ENCODE measurements at regions not wholly inside any gene's neighbourhood (a gene's known extent, or its start where the extent isn't known, plus 50 kb on each side); places are given as distances from the start of the nearest gene placed in this dataset.

DNA sequence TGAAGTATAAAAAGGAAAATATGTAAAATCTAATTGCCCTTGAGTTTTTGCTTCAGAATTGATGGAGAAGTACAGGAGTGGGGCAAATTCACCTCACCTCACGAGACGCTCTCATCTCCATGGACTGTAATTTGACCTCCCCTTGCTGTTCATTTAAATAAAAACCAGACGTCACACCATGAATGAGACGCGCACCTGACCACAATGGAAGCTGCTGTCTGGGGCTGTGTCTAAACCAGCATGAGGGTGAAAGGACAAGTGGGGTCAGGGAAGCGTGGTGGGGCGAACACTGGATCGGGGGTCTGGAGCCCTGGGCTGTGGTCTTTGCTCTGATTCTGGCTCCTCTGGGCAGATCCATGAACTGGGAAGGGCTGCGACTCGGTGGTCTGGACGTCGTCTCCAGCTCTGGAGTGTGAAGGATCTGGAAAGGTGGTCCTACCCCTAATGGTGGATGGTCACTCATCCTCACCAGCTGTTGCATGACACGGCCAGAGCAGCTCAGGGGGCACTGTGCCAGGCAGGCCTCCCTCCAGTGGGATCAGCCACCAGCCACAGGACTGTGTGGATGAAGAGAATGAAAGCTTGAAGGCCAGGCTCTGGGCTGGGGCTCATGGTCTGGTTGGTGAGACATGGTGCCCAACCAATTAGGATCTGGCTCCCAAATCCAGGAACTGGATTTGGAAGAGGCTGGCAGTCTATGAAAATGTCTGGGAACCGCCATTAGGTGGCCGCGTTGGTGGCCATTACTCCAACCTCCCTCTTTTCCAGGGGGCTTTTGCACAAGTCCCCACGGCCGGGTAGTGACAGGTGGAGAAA lies 728.6 kb downstream of the PTPRU start:
- no peak overlapping the region for H3K4me3 ChIP-seq
- no peaks in the 10 kb centered on the region for H3K9me3 ChIP-seq
- intact Hi-C loops (cut with DNase I), result no loop called here
- no peaks in the 10 kb centered on the region for H3K36me3 ChIP-seq
- no peak overlapping the region for H3K27ac ChIP-seq
- no peak for TF ChIP-seq POLR2A (IDR thresholded peaks at IDR 0.05)
- no peak for TF ChIP-seq EP300 (IDR thresholded peaks at IDR 0.05)
- TF ChIP-seq, protein P1, sequence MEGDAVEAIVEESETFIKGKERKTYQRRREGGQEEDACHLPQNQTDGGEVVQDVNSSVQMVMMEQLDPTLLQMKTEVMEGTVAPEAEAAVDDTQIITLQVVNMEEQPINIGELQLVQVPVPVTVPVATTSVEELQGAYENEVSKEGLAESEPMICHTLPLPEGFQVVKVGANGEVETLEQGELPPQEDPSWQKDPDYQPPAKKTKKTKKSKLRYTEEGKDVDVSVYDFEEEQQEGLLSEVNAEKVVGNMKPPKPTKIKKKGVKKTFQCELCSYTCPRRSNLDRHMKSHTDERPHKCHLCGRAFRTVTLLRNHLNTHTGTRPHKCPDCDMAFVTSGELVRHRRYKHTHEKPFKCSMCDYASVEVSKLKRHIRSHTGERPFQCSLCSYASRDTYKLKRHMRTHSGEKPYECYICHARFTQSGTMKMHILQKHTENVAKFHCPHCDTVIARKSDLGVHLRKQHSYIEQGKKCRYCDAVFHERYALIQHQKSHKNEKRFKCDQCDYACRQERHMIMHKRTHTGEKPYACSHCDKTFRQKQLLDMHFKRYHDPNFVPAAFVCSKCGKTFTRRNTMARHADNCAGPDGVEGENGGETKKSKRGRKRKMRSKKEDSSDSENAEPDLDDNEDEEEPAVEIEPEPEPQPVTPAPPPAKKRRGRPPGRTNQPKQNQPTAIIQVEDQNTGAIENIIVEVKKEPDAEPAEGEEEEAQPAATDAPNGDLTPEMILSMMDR (IDR thresholded peaks at IDR 0.05), result no peak
- no peaks in the 10 kb centered on the region for H3K27me3 ChIP-seq
- no peaks in the 10 kb centered on the region for H3K4me1 ChIP-seq (ENCODE audit: insufficient read depth)
- WGBS, 3 donors, result 69 to 79% (median 70%) methylated on average over 18 of the region's 18 CpGs
- DNase-seq, result no peak

DNA sequence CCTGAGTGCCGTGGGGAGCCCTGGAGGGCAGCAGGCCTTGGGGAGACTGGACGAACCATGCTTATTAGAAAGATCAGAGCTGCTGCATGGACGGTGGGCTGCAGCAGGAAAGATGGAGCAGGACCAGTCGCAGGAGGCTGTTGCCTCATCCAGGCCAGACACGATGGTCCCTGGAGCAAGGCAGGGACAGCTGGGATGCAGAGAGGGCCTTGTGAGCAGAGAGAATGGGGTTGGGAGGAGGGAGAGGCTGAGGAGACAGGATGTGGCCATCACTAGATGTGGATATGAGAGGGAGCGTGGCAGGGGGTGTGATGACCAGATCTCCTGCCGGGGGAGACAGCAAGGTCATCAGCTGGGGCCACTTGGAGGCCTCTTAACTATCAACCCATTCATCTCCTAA lies 727.6 kb downstream of the PTPRU start:
- no peak for TF ChIP-seq EP300 (IDR thresholded peaks at IDR 0.05)
- no peak for TF ChIP-seq POLR2A (IDR thresholded peaks at IDR 0.05)
- TF ChIP-seq, protein P1 (IDR thresholded peaks at IDR 0.05), result no peak
- H3K36me3 ChIP-seq, result no peaks in the 10 kb centered on the region
- no peak overlapping the region for H3K27ac ChIP-seq
- no peak for DNase-seq
- H3K4me3 ChIP-seq, result no peak overlapping the region
- H3K4me1 ChIP-seq (ENCODE audit: insufficient read depth), result no peaks in the 10 kb centered on the region
- 75 to 82% (median 79%) methylated on average over 7 of the region's 7 CpGs for WGBS, 3 donors
- intact Hi-C loops (cut with DNase I), result no loop called here
- H3K27me3 ChIP-seq, result no peaks in the 10 kb centered on the region
- H3K9me3 ChIP-seq, result no peaks in the 10 kb centered on the region

DNA sequence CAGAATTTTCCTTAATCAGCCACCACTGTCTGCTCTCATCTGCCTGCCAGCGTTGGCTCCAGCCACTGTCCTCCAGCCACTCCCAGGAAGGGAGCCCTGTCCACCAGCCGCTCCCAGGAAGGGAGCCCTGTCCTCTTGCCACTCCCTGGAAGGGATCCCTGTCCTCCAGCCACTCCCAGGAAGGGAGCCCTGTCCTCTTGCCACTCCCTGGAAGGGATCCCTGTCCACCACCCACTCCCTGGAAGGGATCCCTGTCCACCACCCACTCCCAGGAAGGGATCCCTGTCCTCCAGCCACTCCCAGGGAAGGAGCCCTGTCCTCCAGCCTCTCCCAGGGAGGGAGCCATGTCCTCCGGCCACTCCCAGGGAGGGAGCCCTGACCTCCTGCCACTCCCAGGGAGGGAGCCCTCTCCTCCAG lies 726.5 kb downstream of the PTPRU start:
- Histone ChIP-seq H3K4me3 (no peak overlapping the region), H3K27ac (no peak overlapping the region), H3K9me3 (no peaks in the 10 kb centered on the region), H3K4me1 (ENCODE audit: insufficient read depth) (no peaks in the 10 kb centered on the region), H3K36me3 (no peaks in the 10 kb centered on the region), H3K27me3 (no peaks in the 10 kb centered on the region)
- TF ChIP-seq EP300 (IDR thresholded peaks at IDR 0.05) (no peak), POLR2A (IDR thresholded peaks at IDR 0.05) (no peak)
- TF ChIP-seq, protein P1 (IDR thresholded peaks at IDR 0.05), result no peak
- intact Hi-C loops (cut with DNase I), result no loop called here
- 37 to 44% (median 39%) methylated on average over 3 of the region's 3 CpGs for WGBS, 3 donors
- no peak for DNase-seq

DNA sequence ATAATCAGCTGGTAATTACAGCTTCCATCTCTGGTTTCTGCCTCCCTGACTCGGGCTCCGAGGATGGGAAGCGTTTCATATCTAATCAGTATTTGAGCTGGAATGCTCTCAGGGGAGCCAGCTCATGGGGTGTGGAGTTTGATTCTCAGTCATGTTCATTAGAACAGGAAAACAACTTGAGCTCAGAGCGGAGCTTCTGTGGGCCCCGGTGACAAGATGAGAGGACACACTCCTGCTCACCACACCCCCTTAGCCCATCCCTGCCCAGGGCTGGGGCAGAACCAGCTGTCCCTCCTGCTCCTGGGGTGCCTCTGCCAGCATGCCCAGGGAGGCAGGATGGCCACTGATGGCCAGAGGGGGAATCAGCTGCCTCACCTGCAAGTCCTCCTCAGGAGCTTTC lies 726.0 kb downstream of the PTPRU start:
- TF ChIP-seq EP300 (IDR thresholded peaks at IDR 0.05) (no peak), POLR2A (IDR thresholded peaks at IDR 0.05) (no peak)
- TF ChIP-seq, protein P1 (IDR thresholded peaks at IDR 0.05), result no peak
- H3K4me3 ChIP-seq, result no peak overlapping the region
- no peak for DNase-seq
- WGBS, 3 donors, result 4 to 22% (median 10%) methylated on average over 5 of the region's 5 CpGs
- intact Hi-C loops (cut with DNase I), result no loop called here
- no peaks in the 10 kb centered on the region for H3K36me3 ChIP-seq
- no peaks in the 10 kb centered on the region for H3K9me3 ChIP-seq
- H3K4me1 ChIP-seq (ENCODE audit: insufficient read depth), result no peaks in the 10 kb centered on the region
- no peaks in the 10 kb centered on the region for H3K27me3 ChIP-seq
- H3K27ac ChIP-seq, result no peak overlapping the region

All from ovary (tissue), 7 donors.